HG03066 (cell line): ENCODE measurements at regions not wholly inside any gene's neighbourhood (a gene's known extent, or its start where the extent isn't known, plus 50 kb on each side); places are given as distances from the start of the nearest gene placed in this dataset.

Source experiments
- ATAC-seq: cut with Tn5 transposase; IDR thresholded peaks from one replicate; pipeline ENCODE4 v1.9.1; 2021; ENCODE audit warnings: low read depth; ENCODE audit not compliant: unreplicated experiment

DNA sequence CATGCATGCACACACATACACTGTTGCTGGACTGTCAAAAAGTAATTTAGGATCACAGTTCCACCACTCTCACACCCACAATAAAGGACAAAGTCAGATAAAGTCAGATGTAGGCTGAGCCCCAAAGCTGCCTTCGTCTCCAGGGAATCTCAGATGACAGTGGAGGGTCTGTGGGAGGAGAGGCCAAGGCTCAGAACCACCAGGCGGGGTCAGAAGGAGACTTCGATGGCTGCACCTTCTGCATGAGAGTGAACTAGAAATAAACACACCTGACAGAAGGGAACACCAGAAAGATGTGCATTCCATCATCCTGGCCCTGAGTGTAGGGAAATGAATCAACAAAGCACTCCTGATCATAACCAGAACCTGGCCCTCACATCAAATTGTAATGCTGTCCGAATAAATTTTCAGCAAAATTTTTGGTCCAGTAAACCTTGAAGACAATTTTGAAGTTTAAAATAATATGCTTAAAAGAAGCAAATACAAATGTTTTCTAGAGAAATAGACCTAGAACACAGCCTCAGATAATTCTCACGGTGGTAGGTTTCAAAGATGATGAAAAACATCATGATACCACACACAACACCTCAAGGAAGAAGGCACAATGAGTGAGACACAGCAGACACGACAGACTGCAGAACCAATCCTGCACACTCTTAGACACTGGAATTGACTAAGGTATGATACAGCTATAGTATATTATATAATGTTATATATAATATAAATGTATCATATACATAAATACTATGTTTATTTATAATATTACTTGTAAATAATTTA, 269.8 kb upstream of the KLF6 start:
- ATAC-seq = no peak

DNA sequence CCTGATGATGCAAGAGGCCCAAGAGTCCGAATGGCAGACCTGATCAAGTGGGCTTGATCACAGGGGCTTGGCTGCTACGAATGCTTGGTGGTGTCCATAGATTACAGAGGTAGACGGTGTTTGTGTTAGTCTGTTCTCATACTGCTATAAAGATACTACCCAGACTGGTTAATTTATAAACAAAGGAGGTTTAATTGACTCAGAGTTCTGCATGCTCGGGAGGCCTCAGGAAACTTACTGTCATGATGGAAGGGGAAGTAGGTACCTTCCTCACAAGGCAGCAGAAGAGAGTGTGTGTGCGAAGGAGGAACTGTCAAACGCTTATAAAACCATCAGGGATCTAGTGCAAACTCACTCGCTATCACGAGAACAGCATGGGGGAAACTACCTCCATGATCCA, 268.9 kb upstream of the KLF6 start:
- ATAC-seq = no peak

DNA sequence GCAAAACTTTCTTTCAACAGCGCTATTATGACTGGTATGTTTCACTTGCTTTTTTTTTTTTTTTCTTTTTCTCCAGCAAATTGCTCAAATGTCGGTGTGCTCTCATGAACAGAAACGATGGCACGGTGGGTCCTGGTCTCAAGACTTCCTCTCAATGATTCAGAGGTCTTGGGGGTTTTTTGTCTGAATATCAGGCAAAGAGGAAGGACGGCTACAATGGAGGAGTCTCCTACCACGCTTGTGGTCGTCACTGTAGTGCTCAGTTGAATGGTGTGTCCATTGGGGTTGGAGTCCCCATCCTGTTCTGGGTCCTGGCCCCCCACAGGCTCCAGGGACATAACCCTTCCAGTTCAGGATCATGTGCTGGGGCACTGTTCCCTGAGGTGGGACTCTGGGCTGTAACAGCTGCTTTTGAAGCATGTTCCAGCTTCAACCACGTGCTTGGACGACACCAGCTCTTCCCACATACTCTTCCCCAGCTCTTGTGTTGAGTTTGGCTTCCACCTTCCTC, 266.7 kb upstream of the KLF6 start:
- no peak for ATAC-seq

DNA sequence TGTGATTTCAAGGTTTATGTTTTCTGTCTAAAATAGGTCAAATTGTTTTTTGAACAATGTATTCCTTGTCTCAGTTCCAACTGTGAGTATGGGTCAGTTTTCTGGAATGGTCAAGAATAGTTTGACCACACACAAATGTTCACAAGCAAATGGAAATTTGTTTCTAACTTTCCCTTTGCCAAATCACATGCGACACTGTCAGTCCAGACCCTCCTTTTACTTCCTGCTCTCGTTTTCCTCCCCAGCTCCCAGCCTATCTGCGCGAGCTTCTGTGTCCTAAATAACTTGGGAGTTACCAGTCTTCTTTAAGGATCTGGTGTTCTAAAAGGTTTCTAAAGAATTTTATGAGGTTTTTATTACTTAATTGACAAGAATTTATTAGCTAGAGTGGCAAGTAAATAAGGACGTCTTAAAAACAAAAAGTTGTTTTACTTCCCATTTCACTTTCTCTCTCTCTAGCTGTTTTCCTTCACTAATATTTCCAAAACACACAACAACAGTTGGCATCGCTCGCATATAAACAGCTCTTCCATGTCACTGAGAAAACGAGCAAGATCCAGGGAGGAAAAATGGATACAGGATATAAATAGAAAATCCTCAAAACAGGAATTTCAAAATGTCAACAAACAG, 266.1 kb upstream of the KLF6 start:
- ATAC-seq = no peak

DNA sequence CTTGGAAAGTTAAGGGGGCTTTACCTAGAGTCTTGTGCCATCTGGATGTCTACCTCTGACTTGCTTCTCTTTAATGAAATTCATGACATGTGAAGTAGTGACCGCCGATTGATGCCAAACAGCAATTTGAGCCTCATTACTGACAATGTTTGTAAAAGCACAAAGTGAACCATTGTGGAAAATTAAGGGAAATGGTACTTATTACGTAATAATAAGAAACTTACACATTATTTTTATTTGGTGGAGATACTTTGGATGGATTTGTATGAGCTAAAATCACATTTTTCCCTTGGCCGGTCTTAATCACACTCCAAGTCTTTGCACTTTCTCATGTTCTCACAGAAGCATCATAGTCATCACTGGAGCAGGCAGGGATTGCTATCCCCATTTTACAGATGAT, 265.1 kb upstream of the KLF6 start:
- no peak for ATAC-seq

DNA sequence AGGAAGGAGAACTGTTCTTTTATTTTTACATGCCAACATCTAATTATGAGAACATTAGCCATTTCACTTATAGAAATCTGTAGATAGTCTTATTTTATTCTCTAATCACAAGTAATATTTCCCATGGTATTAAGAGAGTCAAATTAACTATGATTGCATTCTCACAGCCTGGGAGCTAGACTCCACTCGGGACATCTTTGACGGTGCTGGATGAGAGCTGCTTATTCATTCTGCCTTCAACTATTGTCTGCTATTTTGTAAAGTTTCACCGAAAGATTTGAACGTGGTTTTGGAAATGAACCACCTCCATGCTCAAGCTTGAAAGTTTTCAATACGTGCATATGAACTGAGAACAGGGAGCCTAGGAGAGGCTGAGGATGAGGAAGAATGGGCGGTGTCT, 264.3 kb upstream of the KLF6 start:
- ATAC-seq = no peak

DNA sequence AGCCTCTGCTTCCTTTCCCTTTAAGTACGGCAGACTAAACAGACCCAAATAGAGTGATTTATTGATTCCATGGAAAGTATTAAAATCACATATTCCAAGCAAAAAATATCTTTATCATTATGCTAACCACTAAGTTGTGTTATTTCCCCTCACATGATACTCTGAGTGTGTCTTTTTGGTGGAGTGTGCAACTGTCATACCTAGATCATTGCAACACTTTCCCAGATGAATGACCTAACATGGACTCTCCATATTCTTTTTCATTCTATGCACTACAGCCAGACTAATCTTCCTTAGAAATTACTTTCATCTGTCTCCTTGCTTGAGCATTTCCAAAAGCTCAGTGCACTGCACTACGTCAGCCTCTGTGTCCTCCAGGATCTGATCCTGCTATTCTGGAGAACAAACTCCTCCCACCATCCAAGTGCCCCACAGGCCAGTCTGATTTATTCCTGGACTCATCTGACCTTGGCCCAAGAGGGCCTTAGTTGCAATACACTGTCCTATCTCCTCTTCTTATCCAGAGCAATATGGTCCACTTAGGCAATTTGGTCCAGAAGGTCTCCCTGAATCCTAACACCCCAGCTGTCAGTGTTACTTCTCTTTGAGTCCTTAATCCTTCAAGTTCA, 263.3 kb upstream of the KLF6 start:
- ATAC-seq = no peak

DNA sequence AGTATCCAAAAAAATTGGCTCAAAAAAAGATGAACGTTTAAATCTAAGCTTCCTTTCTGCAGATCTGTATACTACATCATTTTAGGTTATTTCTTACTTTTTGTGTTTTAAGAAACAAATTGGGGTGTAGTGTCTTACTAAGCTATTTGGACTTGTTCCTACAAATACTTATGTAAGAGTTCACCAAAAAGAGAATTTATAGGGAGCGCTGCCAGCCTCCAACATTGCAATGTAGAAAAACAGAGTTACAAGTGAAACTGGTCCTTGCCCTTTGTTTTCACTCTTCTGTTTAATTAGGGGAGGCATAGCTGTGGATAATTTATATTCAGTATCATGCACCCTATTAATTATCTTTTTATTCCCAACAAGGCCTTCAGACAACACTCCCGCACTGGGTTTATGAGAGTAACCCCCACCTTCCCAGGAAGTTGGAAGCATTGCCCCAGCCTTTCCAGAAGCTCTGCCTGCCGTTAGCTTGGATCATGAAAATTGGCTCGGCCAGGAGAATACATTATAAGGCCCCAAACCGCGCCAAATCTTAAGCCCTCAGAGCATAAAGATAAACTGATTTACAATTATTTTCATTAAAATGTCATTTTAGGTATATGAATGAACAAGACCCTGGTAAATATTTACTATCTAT, 261.8 kb upstream of the KLF6 start:
- no peak for ATAC-seq

DNA sequence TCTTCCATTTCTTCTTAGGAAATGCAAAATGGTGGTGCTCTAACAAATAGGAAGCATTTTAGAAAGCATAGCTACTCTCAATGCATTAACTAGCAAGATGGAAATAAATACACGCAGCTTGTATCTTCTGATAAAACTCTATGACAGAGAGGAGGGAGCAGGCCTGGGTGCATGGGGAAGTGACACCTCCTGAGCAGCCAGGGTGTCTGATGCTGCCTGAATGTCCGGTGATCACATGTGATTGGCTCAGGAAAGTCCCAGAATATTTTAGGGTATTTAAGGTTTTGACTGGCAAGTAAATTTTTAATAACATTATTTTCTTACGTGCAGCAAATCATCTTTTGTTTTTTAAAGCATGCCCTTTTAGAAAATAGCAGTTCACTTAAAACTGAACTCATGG, 261.0 kb upstream of the KLF6 start:
- ATAC-seq = no peak

DNA sequence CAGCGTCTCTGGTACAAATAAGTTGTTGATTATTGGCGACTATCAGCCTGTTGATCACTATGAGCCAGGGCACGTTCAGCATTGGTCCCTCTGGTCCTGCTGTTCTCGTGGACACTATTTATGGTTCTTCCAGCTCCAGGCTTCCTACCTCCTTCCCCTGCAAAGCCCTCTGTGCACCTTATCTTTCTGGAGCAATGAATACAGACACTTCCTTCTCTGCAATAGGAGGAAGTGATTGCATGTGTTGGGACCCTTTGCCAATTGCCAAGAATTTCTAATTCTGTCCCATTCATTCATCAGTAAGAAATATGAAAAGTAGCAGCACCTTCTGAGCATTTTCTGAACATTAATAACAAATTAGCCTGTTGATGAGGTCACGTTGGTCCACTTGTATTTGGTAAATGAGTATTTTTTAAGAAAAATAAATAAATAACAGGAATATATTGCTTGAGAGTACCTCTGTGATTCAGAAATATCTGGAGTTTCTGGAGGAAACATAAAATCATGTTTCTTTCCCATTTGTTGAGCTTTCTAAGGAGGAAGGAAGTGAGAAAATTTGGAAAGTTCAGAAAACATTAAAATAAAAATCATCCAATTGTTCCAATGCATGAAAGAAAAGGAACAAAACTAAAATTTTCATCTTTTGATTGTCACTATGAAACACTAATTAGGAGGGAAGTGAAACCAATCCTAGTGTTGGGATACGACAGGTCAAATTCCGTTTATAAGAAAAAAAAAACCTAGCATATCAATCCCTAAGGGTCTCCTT, 259.1 kb upstream of the KLF6 start:
- no peak for ATAC-seq

DNA sequence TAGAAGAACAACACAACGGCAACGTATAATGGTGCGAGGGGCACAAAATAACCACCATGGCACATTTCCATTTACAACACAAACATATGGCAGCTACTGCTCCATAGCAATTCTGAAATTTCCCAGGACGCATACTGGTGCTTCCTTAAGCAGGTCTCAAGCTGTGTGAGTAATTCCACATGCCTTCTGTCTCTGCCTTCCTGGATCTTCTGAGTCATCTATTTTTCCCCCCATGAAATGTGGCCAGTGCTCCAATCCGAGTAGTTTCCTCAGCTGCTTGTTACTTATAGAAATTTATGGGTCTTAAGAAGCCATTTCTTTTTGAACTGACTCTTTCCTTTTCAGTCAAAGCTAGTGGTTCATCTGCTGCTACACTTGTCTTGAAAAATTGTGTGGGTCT, 256.6 kb upstream of the KLF6 start:
- ATAC-seq = no peak

DNA sequence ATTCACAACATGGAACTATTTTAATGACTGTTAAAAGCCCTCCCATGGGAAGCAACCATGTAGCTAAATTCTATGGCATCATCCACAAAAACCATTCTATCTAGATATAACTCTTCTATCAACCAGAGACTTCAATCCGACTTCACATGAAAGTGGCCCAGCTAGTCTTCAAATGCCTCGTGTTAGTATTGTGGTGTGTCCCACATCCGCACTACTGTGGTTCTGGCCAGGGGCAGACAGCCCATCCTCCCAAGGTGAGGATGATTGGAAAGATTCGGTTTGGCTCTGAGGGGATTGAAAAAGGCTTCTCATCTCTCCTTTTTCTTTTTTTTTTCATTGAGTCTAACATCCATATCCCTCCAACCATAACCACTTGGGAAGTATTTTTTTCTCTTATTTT, 253.0 kb upstream of the KLF6 start:
- ATAC-seq = no peak

DNA sequence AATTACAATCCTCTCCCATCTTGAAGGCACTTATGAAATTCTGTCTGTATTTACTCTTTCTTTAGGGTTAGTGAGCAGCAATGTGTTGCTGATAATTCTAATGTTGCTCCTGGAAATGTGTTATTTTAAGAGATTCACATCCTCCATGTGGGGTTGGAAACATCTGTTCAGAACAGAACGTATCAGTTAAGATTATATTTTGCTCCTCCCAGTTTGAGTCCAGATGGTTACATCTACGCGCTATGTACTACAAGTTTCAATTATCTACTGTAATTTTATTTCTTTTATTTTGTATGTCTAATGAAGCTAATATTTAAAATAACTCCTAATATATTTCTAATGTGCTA, 250.6 kb upstream of the KLF6 start:
- ATAC-seq = no peak

DNA sequence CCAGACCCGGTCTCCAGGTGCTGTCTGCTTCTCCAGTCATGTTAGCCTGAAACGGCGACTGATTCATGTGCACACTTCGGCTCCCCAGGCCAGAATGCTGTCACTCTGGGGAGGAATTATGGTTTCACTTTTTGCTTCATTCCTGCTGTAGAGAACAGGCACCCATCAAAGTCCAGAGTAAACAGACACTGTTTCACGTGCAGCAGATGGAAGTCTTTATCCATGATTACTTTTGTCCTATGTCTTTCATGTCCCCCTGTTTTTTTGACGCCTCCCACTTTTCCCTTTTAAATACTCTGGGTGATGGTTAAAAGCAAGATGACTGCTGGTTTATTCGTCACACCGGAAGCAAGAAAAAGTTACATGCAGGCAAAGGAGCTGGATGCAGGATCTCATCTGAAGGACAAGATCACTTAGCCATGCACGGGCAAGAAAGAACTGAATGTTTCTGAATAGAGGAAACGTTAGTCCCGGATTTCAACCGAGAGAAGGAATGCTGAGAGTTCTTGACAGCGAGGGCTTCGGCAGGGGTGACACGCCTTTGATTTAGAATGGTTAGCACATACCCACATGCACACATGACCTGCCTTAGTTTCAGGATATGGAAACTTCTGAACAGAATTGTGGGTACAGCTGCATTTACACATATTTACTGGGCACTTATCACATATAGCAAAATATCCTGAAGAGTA, 250.0 kb upstream of the KLF6 start:
- no peak for ATAC-seq

DNA sequence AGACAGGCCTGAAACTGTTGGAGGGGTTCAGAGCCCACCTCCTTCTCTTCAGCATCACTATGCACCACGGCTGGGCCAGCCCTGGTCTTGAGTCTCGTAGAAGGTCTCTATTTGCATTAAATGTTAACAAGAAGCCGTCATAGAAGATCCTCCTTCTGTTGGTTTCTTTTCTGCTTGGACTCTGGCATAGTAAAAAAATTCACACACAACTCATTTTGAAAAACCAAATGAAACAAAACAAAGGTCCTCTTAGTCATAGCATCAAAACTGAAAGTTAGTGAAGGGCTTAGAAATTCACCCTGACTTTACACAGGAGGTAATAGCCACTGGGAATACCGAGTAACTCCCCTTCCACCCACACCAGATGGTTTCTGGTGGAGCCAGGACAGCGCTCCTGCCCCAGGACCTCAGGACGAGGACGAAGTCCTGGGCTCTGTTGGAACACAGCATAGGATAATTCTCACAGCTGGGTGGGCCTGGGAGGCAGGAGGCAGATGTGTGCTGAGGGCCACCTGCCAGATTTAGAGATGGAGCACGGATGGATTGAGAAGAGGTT, 248.4 kb upstream of the KLF6 start:
- peak; percentile 88 for ATAC-seq

DNA sequence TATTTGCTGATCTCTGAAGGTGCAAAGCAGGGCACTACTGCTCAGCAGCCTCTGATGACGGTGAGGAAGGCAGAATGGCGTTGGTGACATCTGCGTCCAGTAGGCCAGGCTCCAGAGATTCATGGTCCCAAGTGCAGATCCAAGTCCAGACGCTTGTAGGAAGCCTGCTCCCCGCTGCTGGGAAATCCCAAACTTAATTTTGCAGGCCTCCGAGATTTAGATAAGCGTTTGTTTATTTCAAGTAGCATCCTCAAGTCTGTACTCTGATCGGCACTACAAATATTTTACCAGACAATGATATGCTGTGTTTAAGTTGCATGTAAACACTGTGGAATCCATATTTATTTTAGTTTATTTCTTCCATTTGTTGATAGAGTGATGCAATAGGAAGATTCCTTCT, 244.9 kb upstream of the KLF6 start:
- no peak for ATAC-seq

DNA sequence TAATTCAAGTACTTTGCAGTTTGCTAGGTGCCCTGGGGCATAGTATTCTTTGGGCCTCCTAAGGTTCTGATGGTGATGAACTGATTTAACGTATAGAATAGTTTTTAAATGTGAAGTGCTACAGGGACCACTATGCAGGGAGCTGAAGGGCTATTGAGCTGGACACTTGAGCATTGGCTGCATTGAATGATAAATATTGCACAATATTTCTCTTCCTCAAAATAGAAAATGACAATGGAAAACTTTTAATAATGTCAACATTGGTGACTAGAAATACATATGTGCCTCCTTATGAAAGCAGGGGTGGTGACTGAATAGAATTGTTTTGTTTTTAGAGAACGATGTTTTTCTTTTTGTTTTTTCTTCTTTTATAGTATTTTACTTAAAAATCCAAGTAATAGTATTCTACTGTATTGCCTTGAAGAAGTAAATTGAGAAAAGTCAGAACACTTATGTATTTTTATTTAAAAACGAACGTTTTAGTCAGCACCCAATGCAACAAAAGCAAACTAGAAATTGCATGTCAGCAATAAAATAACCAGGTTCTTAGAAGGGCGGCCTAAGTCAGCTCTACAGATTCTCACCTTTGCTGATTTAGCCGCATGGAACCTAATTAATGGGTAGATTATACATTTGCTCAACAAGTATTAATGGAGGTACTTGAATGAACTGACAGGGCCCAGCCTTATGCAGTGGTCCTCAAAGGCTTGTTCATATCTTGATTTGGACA, 244.0 kb upstream of the KLF6 start:
- no peak for ATAC-seq

DNA sequence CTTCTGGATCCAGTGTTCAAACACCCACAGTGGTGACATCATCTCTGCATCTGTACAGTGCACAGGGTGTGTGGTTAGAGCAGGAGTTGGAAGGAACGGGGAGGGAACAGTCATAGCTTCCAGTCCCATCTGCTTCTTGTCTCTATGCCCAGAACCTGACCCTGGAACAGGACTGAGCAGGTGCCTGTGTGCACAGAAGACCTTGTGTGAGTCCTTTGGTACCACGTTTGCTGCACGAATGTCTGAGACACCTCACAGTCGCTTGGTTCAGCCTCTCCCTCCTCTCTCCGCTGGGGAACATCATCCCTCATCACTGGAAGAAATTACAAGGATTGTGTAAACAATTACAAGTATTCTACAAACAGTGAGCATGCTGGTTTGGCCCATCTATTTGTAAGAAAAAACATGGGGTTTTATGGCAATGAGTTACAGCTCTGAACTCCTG, 243.0 kb upstream of the KLF6 start:
- no peak for ATAC-seq

DNA sequence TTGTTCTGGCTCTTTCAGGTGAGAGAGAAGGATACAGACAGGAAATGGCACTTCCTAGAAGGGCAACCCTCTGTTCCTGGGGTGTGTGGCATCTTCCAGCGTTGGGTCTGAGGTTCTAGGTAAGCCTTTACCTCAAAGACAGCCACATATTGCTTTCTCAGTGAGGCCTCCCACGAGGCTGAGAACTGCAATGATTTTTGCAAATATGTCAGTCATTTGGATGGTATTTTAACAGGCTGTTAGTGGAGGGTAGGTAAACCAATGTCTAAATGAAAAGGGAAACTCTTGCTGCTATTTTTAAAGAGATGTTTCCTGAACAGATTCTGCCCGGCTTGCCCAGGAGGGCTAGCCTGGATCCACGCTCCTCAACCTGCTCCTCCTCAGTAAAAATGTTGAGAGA, 240.3 kb upstream of the KLF6 start:
- no peak for ATAC-seq
